Breast epithelium (tissue), 4 donors: ENCODE measurements at regions not wholly inside any gene's neighbourhood (a gene's known extent, or its start where the extent isn't known, plus 50 kb on each side); places are given as distances from the start of the nearest gene placed in this dataset.
"Not testable (repeated sequence)": the region's sequence is repeated elsewhere in the genome, so short reads cannot be mapped to it uniquely, and the experiment has no call there.

Experiments used
- DNase-seq, 2 donors: peaks; one replicate each; pipeline ENCODE4 v3.0.0-alpha.2; 2019; ENCODE audit warnings: low spot score in 2 of 2
- H3K27ac ChIP-seq, 2 donors: fragments of 200-600 bp; sonication (generic) in 1 of 2; one replicate each; pipeline ENCODE4 v1.5.1; 2016 to 2019; ENCODE audit warnings: mild to moderate bottlenecking in 1 of 2
- H3K27me3 ChIP-seq, 2 donors: fragments of 200-600 bp; sonication (generic) in 1 of 2; one replicate each; pipeline versions ENCODE4 v1.5.1 to v1.6.0; 2017 to 2019; ENCODE audit warnings: control low read depth in 1 of 2, mild to moderate bottlenecking in 1 of 2
- H3K36me3 ChIP-seq: fragments of 200-600 bp; one replicate; pipeline ENCODE4 v1.5.1; 2019
- H3K4me1 ChIP-seq, 2 donors: fragments of 200-600 bp; sonication (generic); one replicate each; pipeline ENCODE4 v1.5.1; 2016 to 2019; ENCODE audit warnings: control low read depth in 1 of 2
- H3K4me3 ChIP-seq, 3 donors: fragments of 200-600 bp; sonication (generic); 1 replicate in 2 of 3; 2 replicates in 1 of 3; pipeline ENCODE4 v1.5.1; 2016 to 2019; ENCODE audit warnings: mild to moderate bottlenecking in 3 of 3, moderate library complexity in 2 of 3
- H3K9me3 ChIP-seq, 2 donors: fragments of 200-600 bp; sonication (generic) in 1 of 2; one replicate each; pipeline ENCODE4 v1.5.1; 2016 to 2019; ENCODE audit warnings: control low read depth in 1 of 2
- POLR2A ChIP-seq: fragments of 450-650 bp; IDR thresholded peaks from one replicate; pipeline ENCODE4 v1.6.1; 2016; ENCODE audit warnings: antibody characterized with exemption, mild to moderate bottlenecking, moderate library complexity
- POLR2AphosphoS5 ChIP-seq, 3 donors: sonication (generic); formaldehyde crosslinking; IDR thresholded peaks; one replicate each; pipeline ENCODE4 v1.6.1; 2017; ENCODE audit warnings: antibody characterized with exemption in 3 of 3
- intact Hi-C: fragments of 100-400 bp; cut with DNase I; formaldehyde crosslinking; loops from one replicate; pipeline ENCODE4 v1.15.1; 2023; ENCODE audit warnings: low total_unique reads
- TF ChIP-seq, protein P1 (sequence below), 3 donors: fragments of 450-650 bp; IDR thresholded peaks; one replicate each; pipeline ENCODE4 v1.5.1; 2016 to 2017; ENCODE audit warnings: antibody characterized with exemption in 3 of 3, mild to moderate bottlenecking in 3 of 3, moderate library complexity in 3 of 3

DNA sequence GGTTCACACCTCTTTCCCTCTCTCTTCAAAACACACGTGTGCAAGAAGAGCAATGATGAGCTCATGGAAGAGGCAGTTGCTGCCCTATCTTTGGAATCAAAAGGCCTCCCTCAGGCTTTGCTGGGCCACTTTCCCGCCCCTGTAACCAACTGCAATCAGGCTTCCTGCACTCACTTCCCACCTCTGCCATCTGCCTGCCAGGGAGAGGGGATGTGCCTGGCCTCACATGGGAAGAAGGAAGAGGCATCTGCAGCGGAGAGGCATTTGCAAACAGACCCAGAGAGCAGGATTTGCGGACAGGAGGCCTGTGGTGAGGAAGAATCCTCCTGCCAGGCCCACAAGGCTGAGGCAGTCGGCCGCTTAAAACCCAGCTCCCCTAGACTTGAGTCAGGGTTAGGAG is 175.6 kb upstream of the ATP10A start:
- DNase-seq: no peak
- peaks cover 0 to 2% of the 10 kb centered on the region in 2 donors for H3K27me3 ChIP-seq
- no peaks in the 10 kb centered on the region for H3K9me3 ChIP-seq
- no peak overlapping the region for H3K27ac ChIP-seq
- no peaks in the 10 kb centered on the region for H3K36me3 ChIP-seq
- intact Hi-C loops: no loop called here
- no peaks in the 10 kb centered on the region for H3K4me1 ChIP-seq
- H3K4me3 ChIP-seq: no peak overlapping the region
- TF ChIP-seq POLR2AphosphoS5 (IDR thresholded peaks at IDR 0.05) (no peak), POLR2A (no peak)
- TF ChIP-seq, protein P1, sequence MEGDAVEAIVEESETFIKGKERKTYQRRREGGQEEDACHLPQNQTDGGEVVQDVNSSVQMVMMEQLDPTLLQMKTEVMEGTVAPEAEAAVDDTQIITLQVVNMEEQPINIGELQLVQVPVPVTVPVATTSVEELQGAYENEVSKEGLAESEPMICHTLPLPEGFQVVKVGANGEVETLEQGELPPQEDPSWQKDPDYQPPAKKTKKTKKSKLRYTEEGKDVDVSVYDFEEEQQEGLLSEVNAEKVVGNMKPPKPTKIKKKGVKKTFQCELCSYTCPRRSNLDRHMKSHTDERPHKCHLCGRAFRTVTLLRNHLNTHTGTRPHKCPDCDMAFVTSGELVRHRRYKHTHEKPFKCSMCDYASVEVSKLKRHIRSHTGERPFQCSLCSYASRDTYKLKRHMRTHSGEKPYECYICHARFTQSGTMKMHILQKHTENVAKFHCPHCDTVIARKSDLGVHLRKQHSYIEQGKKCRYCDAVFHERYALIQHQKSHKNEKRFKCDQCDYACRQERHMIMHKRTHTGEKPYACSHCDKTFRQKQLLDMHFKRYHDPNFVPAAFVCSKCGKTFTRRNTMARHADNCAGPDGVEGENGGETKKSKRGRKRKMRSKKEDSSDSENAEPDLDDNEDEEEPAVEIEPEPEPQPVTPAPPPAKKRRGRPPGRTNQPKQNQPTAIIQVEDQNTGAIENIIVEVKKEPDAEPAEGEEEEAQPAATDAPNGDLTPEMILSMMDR (IDR thresholded peaks at IDR 0.05): no peak

DNA sequence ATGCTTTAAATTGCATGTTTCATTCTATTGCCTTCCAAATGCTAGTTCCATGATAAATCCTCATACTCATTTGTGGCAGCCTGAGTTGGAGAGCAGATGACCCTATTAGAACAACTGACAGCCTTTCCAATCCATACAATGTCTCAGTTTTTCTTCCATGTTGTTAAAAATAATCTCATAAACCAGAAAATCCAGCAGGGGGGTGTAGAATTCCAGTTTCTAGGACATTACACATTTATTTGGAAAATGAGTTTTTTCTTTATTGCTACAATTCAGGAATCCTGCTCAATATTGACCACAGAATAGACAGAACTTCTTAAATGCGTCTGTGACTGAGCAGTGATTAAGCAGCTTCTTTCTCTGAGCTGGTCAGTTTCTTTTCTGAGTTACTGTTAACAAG is 174.2 kb upstream of the ATP10A start:
- H3K9me3 ChIP-seq: no peaks in the 10 kb centered on the region
- no peaks in the 10 kb centered on the region for H3K4me1 ChIP-seq
- peaks cover 0 to 4% of the 10 kb centered on the region in 2 donors for H3K27me3 ChIP-seq
- H3K27ac ChIP-seq: no peak overlapping the region
- intact Hi-C loops: no loop called here
- no peak for DNase-seq
- H3K36me3 ChIP-seq: no peaks in the 10 kb centered on the region
- no peak overlapping the region for H3K4me3 ChIP-seq
- TF ChIP-seq POLR2A (no peak), POLR2AphosphoS5 (IDR thresholded peaks at IDR 0.05) (no peak)
- TF ChIP-seq, protein P1 (IDR thresholded peaks at IDR 0.05): no peak

DNA sequence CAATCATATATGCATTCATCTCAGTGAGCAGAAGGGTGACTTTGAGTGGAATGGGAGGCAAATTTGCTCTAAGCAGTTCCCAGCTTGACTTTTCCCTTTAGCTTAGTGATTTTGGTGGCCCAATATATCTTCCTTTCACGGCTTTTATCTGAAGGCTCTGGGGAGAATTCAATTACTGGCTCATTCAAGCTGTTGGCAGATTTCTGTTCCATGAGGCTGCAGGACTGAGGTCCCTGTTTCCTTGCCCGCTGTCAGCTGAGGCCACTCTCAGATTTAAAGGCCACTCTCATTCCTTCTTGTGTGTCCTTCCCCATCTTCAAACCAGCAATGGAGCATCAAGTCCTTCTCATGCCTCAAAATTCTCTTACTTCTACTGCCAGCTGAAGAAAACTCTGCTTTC is 170.4 kb upstream of the ATP10A start:
- TF ChIP-seq POLR2AphosphoS5 (IDR thresholded peaks at IDR 0.05) (no peak), POLR2A (no peak)
- TF ChIP-seq, protein P1 (IDR thresholded peaks at IDR 0.05): no peak
- H3K9me3 ChIP-seq: no peaks in the 10 kb centered on the region
- H3K27me3 ChIP-seq: peaks cover 0 to 8% of the 10 kb centered on the region in 2 donors
- no peak overlapping the region for H3K4me3 ChIP-seq
- no peak for DNase-seq
- H3K27ac ChIP-seq: no peak overlapping the region
- H3K4me1 ChIP-seq: no peaks in the 10 kb centered on the region
- intact Hi-C loops: no loop called here
- H3K36me3 ChIP-seq: no peaks in the 10 kb centered on the region

DNA sequence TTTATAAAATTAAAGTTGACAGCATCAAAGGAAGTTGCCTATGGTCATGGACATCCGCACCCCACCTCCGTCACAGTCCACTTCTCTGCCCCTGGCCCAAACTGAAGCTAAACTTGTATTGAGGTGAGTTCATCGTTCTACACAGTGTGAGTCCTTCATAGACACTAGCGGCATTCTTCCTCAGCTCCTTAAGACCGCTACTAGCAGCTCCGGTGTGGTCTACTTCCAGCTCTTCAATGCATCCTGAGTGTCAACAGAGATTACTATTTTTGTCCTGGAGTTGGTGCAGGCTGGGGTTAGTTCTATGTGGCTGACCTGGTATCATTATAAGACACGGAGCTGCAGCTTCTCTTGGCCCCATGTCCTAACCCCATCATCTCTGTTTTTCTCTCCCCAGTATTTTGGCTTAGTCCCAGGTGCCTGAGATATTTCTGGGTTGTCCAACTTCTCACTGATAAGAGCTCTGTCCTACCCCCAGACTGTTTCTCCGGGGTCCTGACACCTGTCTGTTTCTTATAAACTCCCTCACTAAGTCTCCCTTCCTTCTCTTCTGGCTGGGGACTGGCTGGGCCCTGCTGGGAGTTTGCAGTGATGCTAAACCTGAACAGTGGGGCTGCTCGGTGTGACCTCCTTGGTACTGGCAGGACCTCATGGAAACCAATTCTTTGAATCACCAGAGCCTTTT is 169.2 kb upstream of the ATP10A start:
- TF ChIP-seq POLR2AphosphoS5 (IDR thresholded peaks at IDR 0.05): no peak
- TF ChIP-seq POLR2A: no peak
- TF ChIP-seq, protein P1 (IDR thresholded peaks at IDR 0.05): no peak
- Histone ChIP-seq H3K27me3 (peaks cover 0 to 8% of the 10 kb centered on the region in 2 donors), H3K9me3 (no peaks in the 10 kb centered on the region), H3K4me1 (no peaks in the 10 kb centered on the region), H3K4me3 (no peak overlapping the region), H3K36me3 (no peaks in the 10 kb centered on the region), H3K27ac (no peak overlapping the region)
- intact Hi-C loops: no loop called here
- DNase-seq: no peak

DNA sequence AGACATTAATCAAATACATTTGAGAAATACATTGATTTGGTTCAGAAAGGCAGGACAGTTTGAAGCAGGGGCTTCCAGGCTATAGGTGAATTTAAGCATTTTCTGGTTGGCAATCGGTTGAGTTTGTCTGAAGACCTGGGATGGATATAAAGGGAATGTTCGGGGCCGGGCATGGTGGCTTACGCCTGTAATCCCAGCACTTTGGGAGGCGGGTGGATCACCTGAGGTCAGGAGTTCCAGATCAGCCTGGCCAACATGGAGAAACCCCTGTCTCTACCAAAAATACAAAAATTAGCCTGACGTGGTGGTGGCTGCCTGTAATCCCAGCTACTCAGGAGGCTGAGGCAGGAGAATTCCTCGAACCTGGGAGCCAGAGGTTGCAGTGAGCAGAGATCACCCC is 166.5 kb upstream of the ATP10A start:
- H3K9me3 ChIP-seq, H3K27ac ChIP-seq, H3K36me3 ChIP-seq, H3K27me3 ChIP-seq, H3K4me3 ChIP-seq, H3K4me1 ChIP-seq, DNase-seq, intact Hi-C loops: not testable (repeated sequence)
